ENCODE measurements at regions not wholly inside any gene's neighbourhood (a gene's known extent, or its start where the extent isn't known, plus 50 kb on each side); places are given as distances from the start of the nearest gene placed in this dataset.

DNA sequence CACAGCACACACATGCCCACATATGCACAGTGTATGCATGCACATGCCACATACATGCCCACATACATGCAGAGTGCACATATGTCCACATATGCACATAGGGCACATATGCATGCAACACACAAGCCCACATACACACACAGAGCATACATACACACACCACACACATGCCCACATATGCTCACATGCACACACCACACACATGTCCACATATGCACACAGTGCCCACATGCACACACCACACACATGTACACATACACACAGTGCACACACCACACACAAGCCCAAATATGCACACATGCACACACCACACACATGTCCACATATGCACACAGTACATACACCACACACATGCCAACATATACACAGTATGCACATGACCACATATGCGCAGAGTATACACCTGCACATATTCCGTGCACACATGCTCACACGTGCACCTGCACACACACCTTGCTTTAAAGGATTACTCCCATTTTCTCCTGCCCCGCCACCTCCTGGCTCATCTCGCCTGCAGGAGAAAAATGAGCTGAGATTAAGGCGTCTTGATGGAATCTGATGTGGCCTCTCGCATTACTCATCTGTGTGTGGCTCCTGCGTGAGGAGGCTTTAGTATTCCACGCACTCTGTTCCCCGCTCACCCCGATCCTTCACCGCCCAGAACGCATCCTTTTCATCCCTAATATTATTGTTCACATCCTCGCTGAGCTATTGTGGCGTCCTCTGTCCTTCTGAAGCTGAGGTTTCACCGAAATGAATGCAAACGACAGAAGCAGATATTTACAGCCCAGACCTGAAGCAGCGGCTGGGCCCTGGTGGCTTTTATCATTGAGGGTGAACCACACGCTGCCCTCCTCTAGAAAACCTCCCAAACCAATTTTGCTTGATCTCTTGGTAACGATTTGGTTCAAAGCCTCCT is 182.7 kb downstream of the OLFM1 start:
- Mint-ChIP-seq H3K4me1 (no peaks in the 10 kb centered on the region), H3K4me3 (no peak overlapping the region), H3K27me3 (no peaks in the 10 kb centered on the region), H3K27ac (no peak overlapping the region), H3K36me3 (no peaks in the 10 kb centered on the region), H3K9me3 (peaks cover 6% of the 10 kb centered on the region)
- CTCF ChIA-PET: no interaction called here
- no peak for DNase-seq

DNA sequence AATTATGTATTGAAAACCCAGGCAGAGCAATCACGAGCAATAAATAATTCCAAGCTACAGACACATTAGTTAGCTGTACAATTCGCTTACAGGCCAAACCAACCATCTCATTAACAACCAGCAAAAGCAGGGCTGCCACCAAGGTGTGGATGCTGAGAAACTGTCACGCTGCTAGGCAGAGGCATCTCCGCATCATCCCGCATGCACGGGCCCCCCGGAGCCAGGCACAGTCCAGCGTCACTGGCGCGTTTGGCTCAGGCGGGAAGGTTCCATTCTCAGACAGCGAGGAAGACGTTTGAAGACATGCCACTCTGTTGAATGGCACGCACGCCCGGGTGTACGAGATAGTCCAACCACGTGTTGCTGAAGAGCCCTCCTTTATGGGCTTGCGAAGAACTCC is 184.0 kb downstream of the OLFM1 start:
- DNase-seq: no peak
- Mint-ChIP-seq H3K4me3 (no peak overlapping the region), H3K36me3 (no peaks in the 10 kb centered on the region), H3K4me1 (no peaks in the 10 kb centered on the region), H3K9me3 (peaks cover 6% of the 10 kb centered on the region), H3K27me3 (no peaks in the 10 kb centered on the region), H3K27ac (no peak overlapping the region)
- CTCF ChIA-PET: no interaction called here

DNA sequence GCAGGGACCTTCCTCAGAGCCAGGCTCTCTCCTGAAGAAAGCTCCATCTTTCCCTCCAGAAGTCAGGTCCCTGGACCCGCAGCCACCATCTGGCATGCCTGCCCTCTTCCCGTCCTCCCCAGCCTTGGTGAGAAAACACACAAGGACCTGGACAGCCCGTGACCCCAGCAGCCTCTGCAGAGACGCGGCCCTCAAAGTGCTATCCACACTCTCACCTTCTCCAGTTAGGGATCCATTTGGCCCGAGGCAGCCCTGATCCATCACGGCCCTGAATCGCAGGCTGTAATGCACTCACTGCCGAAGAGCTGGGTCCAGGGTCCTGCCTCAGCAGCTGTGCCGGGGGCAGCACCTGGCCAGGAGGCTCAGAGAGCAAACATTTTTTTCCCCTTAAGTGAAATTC is 185.1 kb downstream of the OLFM1 start:
- Mint-ChIP-seq H3K4me1 (no peaks in the 10 kb centered on the region), H3K36me3 (no peaks in the 10 kb centered on the region), H3K9me3 (peaks cover 6% of the 10 kb centered on the region), H3K4me3 (no peak overlapping the region), H3K27ac (no peak overlapping the region), H3K27me3 (no peaks in the 10 kb centered on the region)
- CTCF ChIA-PET: no interaction called here
- DNase-seq: no peak

DNA sequence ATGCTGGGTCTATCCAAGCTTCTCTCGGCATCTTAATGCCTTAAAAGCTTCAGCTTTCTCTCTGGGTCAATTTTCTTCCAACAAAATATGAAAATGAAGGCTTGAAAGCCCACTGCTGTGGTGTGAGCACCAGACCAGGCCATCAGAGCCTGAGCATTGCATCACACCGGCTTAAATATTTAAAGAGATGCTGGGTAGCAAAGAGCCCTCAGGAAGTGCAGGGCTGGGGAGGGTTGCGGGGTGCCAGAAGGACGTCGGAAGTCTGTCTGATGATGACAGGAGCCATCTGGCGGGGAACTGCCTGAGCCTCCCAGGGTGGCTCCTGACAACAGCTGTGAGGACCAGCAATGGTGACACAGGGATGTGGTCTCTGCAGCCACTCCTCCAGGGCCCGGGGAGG is 185.5 kb downstream of the OLFM1 start:
- peaks cover 6% of the 10 kb centered on the region for H3K9me3 Mint-ChIP-seq
- no peaks in the 10 kb centered on the region for H3K27me3 Mint-ChIP-seq
- H3K27ac Mint-ChIP-seq: no peak overlapping the region

DNA sequence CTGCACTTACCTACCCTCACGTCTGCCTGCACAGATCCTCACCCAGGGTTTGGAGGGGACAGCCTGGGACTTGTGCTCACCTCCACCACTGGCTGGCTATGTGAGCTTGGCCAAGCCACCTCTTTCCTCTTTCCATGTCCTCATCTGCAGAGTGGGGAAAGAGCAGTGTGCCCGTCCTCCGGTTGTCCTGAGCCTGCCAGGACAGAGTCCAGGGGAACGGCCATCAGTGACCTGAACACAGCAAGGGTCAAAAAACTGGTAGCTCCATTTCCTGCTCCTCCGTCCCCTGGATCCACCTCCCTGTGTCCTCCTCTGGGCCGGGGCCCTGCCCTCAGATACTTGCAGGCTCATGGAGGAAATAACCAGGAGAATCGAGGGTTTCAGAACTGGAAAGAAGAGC is 187.7 kb downstream of the OLFM1 start:
- no peaks in the 10 kb centered on the region for H3K36me3 Mint-ChIP-seq
- H3K4me1 Mint-ChIP-seq: no peaks in the 10 kb centered on the region
- no peak for DNase-seq
- no peak overlapping the region for H3K4me3 Mint-ChIP-seq
- H3K27me3 Mint-ChIP-seq: no peaks in the 10 kb centered on the region
- peaks cover under 1% of the 10 kb centered on the region for H3K9me3 Mint-ChIP-seq
- no peak overlapping the region for H3K27ac Mint-ChIP-seq
- CTCF ChIA-PET: no interaction called here

More for the DNA sequence above, 185.5 kb downstream of the OLFM1 start:
- Mint-ChIP-seq H3K4me3 (no peak overlapping the region), H3K36me3 (no peaks in the 10 kb centered on the region), H3K4me1 (no peaks in the 10 kb centered on the region)
- no peak for DNase-seq
- CTCF ChIA-PET: no interaction called here

DNA sequence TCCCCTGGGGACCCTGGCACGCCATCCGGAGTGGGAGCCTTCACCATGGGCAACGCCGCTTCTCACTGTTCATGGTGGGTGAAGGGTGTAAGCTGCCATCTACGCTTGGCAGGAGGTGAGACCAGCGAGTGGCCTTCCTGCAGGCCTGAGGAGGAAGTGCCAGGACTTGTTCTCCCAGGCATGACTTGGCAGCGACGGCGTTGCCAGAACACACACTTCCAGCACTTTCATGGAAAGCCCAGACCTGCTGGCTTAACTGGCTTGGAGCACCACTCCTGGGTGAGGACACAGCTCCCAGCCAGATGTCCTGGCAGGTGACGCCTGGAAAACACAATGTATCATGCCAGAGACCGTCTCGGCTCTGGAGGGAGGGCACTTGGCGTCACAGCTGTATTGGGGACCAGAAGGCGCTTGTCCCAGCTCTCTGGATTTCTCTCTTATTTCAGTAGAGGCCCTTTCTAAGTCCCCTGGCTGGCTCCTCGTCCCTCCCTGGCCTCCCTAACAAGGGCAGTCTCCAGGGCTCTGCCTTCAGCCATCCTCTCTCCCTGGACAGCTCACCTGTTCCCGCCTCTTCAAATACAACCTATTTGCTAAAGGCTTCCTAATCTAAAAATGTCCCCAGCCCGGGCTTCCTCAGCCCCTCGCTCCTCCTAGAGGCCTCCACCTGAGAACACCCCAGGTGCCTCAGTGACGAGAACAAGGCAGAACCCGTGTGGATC is 188.3 kb downstream of the OLFM1 start:
- no peaks in the 10 kb centered on the region for H3K36me3 Mint-ChIP-seq
- DNase-seq: no peak
- no peaks in the 10 kb centered on the region for H3K27me3 Mint-ChIP-seq
- no peak overlapping the region for H3K4me3 Mint-ChIP-seq
- H3K9me3 Mint-ChIP-seq: no peaks in the 10 kb centered on the region
- no peaks in the 10 kb centered on the region for H3K4me1 Mint-ChIP-seq
- H3K27ac Mint-ChIP-seq: no peak overlapping the region
- CTCF ChIA-PET: no interaction called here

DNA sequence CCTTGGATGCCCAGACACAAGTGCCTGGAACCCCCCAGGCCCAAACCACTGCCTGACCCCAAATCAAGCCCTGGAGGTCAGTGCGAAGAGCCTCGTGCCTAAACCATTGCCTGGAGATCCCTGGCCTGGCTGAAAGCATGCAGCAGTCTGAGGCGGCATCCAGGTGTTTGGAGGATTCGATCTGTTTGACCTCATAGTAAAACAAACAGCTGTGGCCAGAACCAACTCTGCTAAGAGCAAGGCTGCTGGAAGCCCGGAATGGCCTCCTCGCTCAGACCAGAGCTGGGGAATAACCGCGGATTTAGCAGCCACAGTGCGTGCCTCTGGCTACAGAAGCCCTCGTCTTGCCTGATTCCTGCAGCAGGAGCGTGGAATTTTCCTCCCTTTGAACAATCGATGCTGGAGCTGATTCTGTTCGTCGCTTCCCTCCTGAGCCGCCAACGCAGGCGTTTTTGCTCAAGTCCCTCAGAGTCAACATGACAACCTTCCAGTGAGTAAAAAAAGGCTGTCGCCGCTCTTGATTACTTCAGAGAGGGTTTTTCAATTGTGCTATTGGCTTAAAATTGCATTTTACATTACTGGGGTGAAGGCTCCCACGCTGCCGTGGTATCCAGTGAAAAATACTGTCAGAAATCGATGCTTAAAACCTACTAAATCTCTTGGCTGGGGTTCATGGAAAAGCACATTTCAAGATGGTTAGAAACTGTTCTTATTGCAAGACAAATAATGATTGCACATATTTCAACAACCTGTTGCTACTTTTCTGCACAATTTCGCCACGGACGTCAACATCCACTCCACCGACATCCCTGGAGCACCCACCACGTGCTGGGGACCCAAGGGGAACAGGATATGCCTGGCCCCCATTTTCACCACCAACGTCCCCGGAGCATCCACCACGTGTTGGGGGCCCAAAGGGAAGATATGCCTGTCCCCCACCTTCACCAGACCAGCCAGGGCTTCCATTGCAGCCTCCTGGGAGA is 190.0 kb downstream of the OLFM1 start:
- H3K27me3 Mint-ChIP-seq: no peaks in the 10 kb centered on the region
- no peak overlapping the region for H3K4me3 Mint-ChIP-seq
- H3K36me3 Mint-ChIP-seq: no peaks in the 10 kb centered on the region
- no peaks in the 10 kb centered on the region for H3K4me1 Mint-ChIP-seq
- no peaks in the 10 kb centered on the region for H3K9me3 Mint-ChIP-seq
- CTCF ChIA-PET: no interaction called here
- no peak overlapping the region for H3K27ac Mint-ChIP-seq
- DNase-seq: no peak

DNA sequence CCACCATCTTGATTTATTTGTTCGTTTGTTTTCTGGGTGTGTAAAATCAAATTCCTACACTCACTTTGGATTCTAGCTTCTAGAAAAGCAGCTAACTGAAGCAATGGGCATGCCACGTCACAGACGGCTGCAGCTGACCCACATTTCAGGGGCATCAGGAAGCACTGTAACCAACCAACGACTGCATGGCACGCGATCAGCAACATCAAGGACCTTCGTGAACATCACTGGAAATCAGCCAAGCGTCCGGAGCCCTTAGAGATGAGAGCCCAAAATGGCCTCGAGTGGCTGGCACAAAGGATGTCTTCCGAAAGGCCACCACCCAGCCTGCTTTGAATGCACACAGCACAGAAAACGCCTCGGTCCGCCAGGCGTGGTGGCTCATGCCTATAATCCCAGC is 191.1 kb downstream of the OLFM1 start:
- DNase-seq: no peak
- Mint-ChIP-seq H3K4me3 (no peak overlapping the region), H3K9me3 (no peaks in the 10 kb centered on the region), H3K27me3 (no peaks in the 10 kb centered on the region), H3K4me1 (no peaks in the 10 kb centered on the region), H3K36me3 (no peaks in the 10 kb centered on the region), H3K27ac (no peak overlapping the region)
- CTCF ChIA-PET: no interaction called here

DNA sequence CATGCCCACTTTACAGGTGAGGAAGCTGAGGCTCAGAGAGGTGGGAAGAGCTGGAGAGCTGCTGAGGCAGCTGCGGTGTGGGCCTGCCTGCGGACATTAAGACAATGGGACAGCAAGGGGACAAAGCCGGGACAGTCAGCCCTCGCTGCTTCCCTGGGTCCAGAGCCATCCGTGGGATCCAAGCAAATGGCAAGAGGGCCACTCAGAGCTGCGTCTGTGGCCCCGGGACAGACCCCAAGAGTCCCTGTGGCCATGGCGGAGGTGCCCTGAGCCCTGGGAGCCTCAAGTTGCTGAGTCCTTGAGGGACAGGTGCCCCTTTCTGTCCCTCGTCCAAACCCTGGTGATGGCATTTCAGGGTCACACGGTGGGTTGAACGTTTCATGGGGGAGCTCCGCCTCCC is 191.9 kb downstream of the OLFM1 start:
- H3K36me3 Mint-ChIP-seq: no peaks in the 10 kb centered on the region
- no peaks in the 10 kb centered on the region for H3K4me1 Mint-ChIP-seq
- no peak overlapping the region for H3K27ac Mint-ChIP-seq
- H3K27me3 Mint-ChIP-seq: no peaks in the 10 kb centered on the region
- peaks cover 2% of the 10 kb centered on the region for H3K9me3 Mint-ChIP-seq
- no peak for DNase-seq
- H3K4me3 Mint-ChIP-seq: no peak overlapping the region
- CTCF ChIA-PET: no interaction called here

DNA sequence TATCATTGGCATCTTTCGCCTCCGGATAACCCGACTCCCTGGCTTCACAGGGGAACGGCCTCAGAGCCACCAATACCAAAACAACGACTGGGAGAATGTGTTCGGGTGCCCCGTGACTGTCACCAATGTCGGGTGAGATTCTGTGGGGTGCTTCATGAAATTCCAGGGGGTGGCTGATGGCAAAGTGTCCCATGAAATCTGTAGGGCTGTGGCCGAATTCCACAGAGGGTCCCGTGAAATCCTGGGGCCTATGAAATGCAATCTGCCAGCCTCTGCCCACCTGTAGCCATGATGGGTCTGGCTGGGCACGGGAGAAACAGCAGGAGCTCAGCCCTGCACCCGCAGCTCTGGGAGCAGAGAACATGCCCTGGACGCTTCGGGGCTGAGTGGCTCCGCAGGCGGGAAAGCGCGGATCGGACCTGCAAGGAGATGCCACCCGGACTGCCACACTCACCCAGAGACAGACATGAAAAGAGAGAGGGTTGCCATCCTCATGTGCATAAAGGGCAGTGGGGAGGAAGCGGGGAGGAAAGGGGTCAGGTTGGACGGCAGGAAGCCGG is 192.4 kb downstream of the OLFM1 start:
- Mint-ChIP-seq H3K27me3 (no peaks in the 10 kb centered on the region), H3K4me1 (no peaks in the 10 kb centered on the region), H3K27ac (no peak overlapping the region), H3K36me3 (no peaks in the 10 kb centered on the region), H3K9me3 (peaks cover 2% of the 10 kb centered on the region), H3K4me3 (no peak overlapping the region)
- CTCF ChIA-PET: no interaction called here
- DNase-seq: no peak

DNA sequence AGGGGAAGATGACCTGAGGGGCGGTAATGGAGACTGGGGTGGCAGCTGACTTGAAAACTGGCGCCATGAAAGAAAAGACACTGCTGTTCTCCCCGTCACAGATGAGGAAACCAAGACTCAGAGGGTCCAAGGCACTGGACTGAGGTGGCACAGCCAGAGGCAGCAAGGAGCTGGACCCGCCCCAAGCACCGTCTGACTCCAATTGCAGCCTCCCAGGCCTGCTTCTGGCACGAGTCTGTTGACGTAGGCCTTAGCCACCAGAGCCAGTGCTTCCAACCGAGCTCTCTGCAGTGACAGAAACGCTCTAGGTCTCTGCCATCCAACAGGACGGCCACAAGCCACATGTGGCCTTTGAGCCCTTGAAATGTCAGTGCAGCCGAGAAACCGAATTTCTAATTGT is 193.2 kb downstream of the OLFM1 start:
- H3K27ac Mint-ChIP-seq: no peak overlapping the region
- H3K4me1 Mint-ChIP-seq: no peaks in the 10 kb centered on the region
- no peaks in the 10 kb centered on the region for H3K36me3 Mint-ChIP-seq
- CTCF ChIA-PET: no interaction called here
- H3K9me3 Mint-ChIP-seq: peaks cover 2% of the 10 kb centered on the region
- H3K4me3 Mint-ChIP-seq: no peak overlapping the region
- H3K27me3 Mint-ChIP-seq: no peaks in the 10 kb centered on the region
- DNase-seq: no peak

DNA sequence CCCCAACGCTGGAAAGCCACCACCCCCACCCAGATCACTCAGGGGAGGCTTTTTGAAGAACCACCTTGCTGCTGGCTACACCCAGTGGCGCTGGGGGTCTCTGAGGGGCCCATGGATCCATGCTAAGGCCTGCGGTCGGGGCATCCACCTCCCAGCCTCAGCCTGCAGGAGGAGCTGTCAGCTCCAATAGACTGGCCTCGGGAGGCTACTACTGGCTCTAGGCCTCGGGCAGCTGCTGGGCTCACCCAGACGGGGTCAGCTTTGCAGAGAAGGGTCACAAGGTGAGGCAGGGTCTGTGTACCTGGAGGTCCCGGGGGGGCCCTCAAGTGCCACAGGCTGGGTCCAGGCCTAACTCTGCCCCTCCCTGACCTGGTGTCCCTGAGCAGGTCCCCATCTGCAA is 193.7 kb downstream of the OLFM1 start:
- H3K36me3 Mint-ChIP-seq: no peaks in the 10 kb centered on the region
- H3K4me1 Mint-ChIP-seq: no peaks in the 10 kb centered on the region
- CTCF ChIA-PET: no interaction called here
- H3K9me3 Mint-ChIP-seq: peaks cover 3% of the 10 kb centered on the region
- no peak overlapping the region for H3K27ac Mint-ChIP-seq
- no peaks in the 10 kb centered on the region for H3K27me3 Mint-ChIP-seq
- DNase-seq: no peak
- H3K4me3 Mint-ChIP-seq: no peak overlapping the region

DNA sequence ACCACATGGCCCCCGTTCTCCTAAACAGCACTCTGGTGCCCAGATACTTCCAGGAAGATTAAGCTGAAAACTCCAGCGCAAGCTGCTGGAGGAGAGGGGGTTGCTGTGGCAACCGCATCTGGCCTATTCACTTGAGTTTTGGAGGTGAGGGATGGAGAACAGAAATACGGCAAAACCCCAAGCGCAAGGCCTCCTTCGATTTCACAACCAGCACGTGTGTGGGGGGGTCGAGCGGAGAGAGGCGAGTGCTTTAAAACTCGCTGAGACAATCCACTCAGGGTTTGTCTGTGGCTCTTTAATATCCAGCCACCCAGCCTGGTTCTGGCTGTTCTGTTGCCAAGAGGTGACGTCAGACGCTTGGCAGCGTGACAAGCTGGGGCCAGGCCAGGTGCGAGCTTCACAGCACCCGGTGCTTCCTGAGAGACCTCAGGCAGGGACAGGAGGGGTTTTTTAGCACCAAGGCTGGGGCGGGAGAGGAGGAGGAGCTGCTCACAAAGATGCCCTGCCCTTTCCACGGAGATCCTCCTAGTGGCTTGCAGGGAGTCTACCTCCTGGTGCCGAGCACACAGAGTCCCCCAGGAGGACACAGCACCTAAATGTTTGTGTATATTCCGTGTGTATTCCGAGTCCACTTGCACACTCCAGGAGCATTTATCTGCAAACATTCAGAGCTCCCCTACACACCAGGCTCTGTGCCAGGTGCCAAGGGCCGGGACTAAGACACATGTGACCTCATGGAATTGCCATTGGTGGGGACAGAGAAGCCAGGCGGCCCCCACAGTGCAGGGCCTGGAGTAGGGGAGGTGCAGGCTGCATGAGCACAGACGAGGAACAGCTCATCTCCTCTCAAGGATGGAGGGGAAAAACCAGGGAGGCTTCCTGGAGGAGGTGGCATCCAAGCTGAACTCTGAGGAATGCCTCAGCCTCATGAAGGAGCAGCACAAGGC is 194.6 kb downstream of the OLFM1 start:
- DNase-seq: no peak
- Mint-ChIP-seq H3K9me3 (peaks cover 8% of the 10 kb centered on the region), H3K27me3 (no peaks in the 10 kb centered on the region), H3K27ac (no peak overlapping the region), H3K4me3 (no peak overlapping the region), H3K4me1 (no peaks in the 10 kb centered on the region), H3K36me3 (no peaks in the 10 kb centered on the region)
- CTCF ChIA-PET: no interaction called here

Measured in activated naive CD4-positive, alpha-beta T cell treated with anti-CD3 and anti-CD28 coated beads, Interleukin-2, amount 10 ng/mL, durations not matched to agents 7 days and 5 days (primary cell).